GM23338 (cell line): ENCODE measurements at regions not wholly inside any gene's neighbourhood (a gene's known extent, or its start where the extent isn't known, plus 50 kb on each side); places are given as distances from the start of the nearest gene placed in this dataset.

Source experiments
- ATAC-seq: fragments of 200-7000 bp; cut with Tn5 transposase; 3 replicates; pipeline ENCODE4 v1.9.1; 2020
- DNase-seq: peaks from one replicate; pipeline ENCODE4 v3.0.0-alpha.2; 2015; ENCODE audit warnings: low spot score
- H2AFZ ChIP-seq: fragments of 200-600 bp; sonication (generic); 2 replicates; pipeline ENCODE4 v1.8.0; 2016; ENCODE audit warnings: antibody characterized with exemption, mild to moderate bottlenecking, moderate library complexity
- H3F3A ChIP-seq: fragments of 200-600 bp; sonication (generic); replicated peaks from 2 replicates; pipeline ENCODE4 v1.8.0; 2017; ENCODE audit warnings: antibody characterized with exemption, mixed run types, low read depth
- H3K27ac ChIP-seq: fragments of 200-600 bp; sonication (generic); 2 replicates; pipeline ENCODE4 v1.6.1; 2016; ENCODE audit warnings: low read depth
- H3K27me3 ChIP-seq: fragments of 200-600 bp; sonication (generic); 2 replicates; pipeline ENCODE4 v1.8.0; 2016; ENCODE audit warnings: mild to moderate bottlenecking, mixed run types, moderate library complexity; ENCODE audit not compliant: insufficient read depth
- H3K36me3 ChIP-seq: fragments of 200-600 bp; sonication (generic); 2 replicates; pipeline ENCODE4 v1.8.0; 2016; ENCODE audit warnings: mild to moderate bottlenecking; ENCODE audit not compliant: insufficient read depth
- H3K4me1 ChIP-seq: fragments of 200-600 bp; sonication (generic); 2 replicates; pipeline ENCODE4 v1.8.0; 2016; ENCODE audit warnings: mild to moderate bottlenecking, moderate library complexity; ENCODE audit not compliant: insufficient read depth
- H3K4me2 ChIP-seq: fragments of 200-600 bp; sonication (generic); 2 replicates; pipeline ENCODE4 v1.7.1; 2017; ENCODE audit warnings: mixed run types
- H3K4me3 ChIP-seq: fragments of 200-600 bp; sonication (generic); 2 replicates; pipeline ENCODE4 v1.6.1; 2016; ENCODE audit warnings: mixed run types
- H3K79me2 ChIP-seq: fragments of 200-600 bp; sonication (generic); replicated peaks from 2 replicates; pipeline ENCODE4 v1.8.0; 2017; ENCODE audit warnings: mild to moderate bottlenecking; ENCODE audit not compliant: insufficient read depth
- H3K9me2 ChIP-seq: fragments of 200-600 bp; sonication (generic); 2 replicates; pipeline ENCODE4 v1.8.0; 2017; ENCODE audit not compliant: insufficient read depth
- H4K20me1 ChIP-seq: fragments of 200-600 bp; sonication (generic); replicated peaks from 2 replicates; pipeline ENCODE4 v1.8.0; 2017; ENCODE audit warnings: mild to moderate bottlenecking; ENCODE audit not compliant: insufficient read depth
- H3K27ac Mint-ChIP-seq: 2 replicates; pipeline ENCODE4 v1.8.0; 2020; ENCODE audit warnings: inconsistent platforms, mild to moderate bottlenecking, moderate library complexity, mixed read lengths
- H3K27me3 Mint-ChIP-seq: 3 replicates; pipeline ENCODE4 v1.8.0; 2022; ENCODE audit warnings: low read depth, mild to moderate bottlenecking, moderate library complexity, mixed read lengths, inconsistent platforms; ENCODE audit not compliant: insufficient read depth, poor library complexity
- H3K36me3 Mint-ChIP-seq: 3 replicates; pipeline ENCODE4 v1.8.0; 2021; ENCODE audit warnings: low read depth, mild to moderate bottlenecking, inconsistent platforms, moderate library complexity, mixed read lengths
- H3K4me1 Mint-ChIP-seq: 3 replicates; pipeline ENCODE4 v1.8.0; 2020; ENCODE audit warnings: mild to moderate bottlenecking, inconsistent platforms, mixed read lengths
- H3K4me3 Mint-ChIP-seq: 3 replicates; pipeline ENCODE4 v1.8.0; 2021; ENCODE audit warnings: moderate library complexity, mild to moderate bottlenecking, inconsistent platforms, mixed read lengths
- H3K9me3 Mint-ChIP-seq: 3 replicates; pipeline ENCODE4 v1.8.0; 2020; ENCODE audit warnings: moderate library complexity, mild to moderate bottlenecking, inconsistent platforms, mixed read lengths
- CREB1 ChIP-seq: fragments of 250-450 bp; sonication (Bioruptor Pico); IDR thresholded peaks from 2 replicates; pipeline ENCODE4 v1.5.0; 2020; ENCODE audit warnings: low read depth, mild to moderate bottlenecking, moderate library complexity
- EZH2 ChIP-seq: fragments of 200-600 bp; sonication (generic); IDR thresholded peaks from one replicate; pipeline ENCODE4 v1.8.0; 2017; ENCODE audit warnings: antibody characterized with exemption, mild to moderate bottlenecking, low read depth; ENCODE audit not compliant: unreplicated experiment
- EZH2phosphoT487 ChIP-seq: fragments of 200-600 bp; sonication (generic); IDR thresholded peaks from one replicate; pipeline ENCODE4 v1.8.1; 2018; ENCODE audit warnings: antibody characterized with exemption; ENCODE audit not compliant: unreplicated experiment
- JUNB ChIP-seq: IDR thresholded peaks from one replicate; pipeline ENCODE4 v1.6.1; 2016; ENCODE audit warnings: antibody characterized with exemption; ENCODE audit not compliant: unreplicated experiment
- POLR2AphosphoS5 ChIP-seq: IDR thresholded peaks from 2 replicates; pipeline ENCODE4 v1.6.1; 2016; ENCODE audit warnings: antibody characterized with exemption, low read depth
- STAT1 ChIP-seq: IDR thresholded peaks from one replicate; pipeline ENCODE4 v1.6.1; 2016; ENCODE audit warnings: antibody characterized with exemption; ENCODE audit not compliant: unreplicated experiment
- ZNF114 ChIP-seq: fragments of 250-450 bp; sonication (Bioruptor Pico); IDR thresholded peaks from 2 replicates; pipeline ENCODE4 v1.5.0; 2020; ENCODE audit warnings: mild to moderate bottlenecking, moderate library complexity
- ZNF331 ChIP-seq: fragments of 250-450 bp; sonication (Bioruptor Pico); IDR thresholded peaks from 2 replicates; pipeline ENCODE4 v1.5.0; 2020; ENCODE audit warnings: low read depth, mild to moderate bottlenecking, moderate library complexity
- TF ChIP-seq, protein P1 (sequence below), 2 experiments: fragments of 200-600 bp in 1 of 2; sonication (generic) in 1 of 2; conservative IDR thresholded peaks; 2 replicates each; pipeline versions ENCODE4 v1.5.1 to v1.6.1; 2016 to 2017; ENCODE audit warnings: antibody characterized with exemption in 2 of 2, low read depth in 2 of 2, mild to moderate bottlenecking in 2 of 2, moderate library complexity in 1 of 2
- TF ChIP-seq, protein P2 (sequence below): IDR thresholded peaks from one replicate; pipeline ENCODE4 v1.6.1; 2018; ENCODE audit warnings: antibody characterized with exemption; ENCODE audit not compliant: unreplicated experiment
- TF ChIP-seq, protein P3 (sequence below): fragments of 250-450 bp; sonication (Bioruptor Pico); IDR thresholded peaks from 2 replicates; pipeline ENCODE4 v1.5.0; 2020; ENCODE audit warnings: mild to moderate bottlenecking, moderate library complexity
- TF ChIP-seq, protein P4 (sequence below): IDR thresholded peaks from 2 replicates; pipeline ENCODE4 v1.6.1; 2016; ENCODE audit warnings: antibody characterized with exemption

DNA sequence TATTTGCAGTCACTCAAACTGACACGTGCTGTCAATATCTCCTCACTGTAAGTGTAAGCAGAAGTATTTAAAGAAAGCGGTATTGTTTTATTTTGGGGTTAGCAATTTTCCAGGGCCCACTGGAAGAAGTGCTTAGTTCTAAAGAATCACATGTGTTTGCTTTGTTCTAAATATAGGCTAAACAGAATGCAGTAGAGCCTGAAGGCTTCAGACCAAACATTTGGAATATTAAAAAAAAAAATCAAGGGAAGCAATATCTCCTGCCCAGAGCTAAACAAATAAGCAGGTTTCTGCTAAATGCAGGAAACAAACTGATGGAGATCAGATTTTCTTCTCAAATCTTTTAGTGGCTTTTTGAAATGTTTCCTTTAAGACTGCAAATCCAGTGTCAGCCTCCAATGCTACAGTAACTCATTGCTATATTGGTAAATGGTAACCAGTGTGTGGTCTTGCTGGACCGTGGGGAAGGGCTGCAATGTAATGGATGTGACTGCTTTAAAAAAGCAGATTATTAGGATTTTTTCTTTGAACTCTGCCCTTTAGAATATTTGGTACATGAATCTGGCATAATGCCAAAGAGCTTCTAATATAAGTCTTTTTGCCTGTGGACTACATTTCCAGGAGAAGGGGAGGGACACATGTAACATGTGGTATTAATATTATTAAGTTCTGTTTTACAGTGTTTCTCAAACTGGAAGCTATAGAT, 317.1 kb upstream of the FERMT1 start (continued):
- TF ChIP-seq, protein P1, sequence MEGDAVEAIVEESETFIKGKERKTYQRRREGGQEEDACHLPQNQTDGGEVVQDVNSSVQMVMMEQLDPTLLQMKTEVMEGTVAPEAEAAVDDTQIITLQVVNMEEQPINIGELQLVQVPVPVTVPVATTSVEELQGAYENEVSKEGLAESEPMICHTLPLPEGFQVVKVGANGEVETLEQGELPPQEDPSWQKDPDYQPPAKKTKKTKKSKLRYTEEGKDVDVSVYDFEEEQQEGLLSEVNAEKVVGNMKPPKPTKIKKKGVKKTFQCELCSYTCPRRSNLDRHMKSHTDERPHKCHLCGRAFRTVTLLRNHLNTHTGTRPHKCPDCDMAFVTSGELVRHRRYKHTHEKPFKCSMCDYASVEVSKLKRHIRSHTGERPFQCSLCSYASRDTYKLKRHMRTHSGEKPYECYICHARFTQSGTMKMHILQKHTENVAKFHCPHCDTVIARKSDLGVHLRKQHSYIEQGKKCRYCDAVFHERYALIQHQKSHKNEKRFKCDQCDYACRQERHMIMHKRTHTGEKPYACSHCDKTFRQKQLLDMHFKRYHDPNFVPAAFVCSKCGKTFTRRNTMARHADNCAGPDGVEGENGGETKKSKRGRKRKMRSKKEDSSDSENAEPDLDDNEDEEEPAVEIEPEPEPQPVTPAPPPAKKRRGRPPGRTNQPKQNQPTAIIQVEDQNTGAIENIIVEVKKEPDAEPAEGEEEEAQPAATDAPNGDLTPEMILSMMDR (conservative IDR thresholded peaks at IDR 0.05; ENCODE audit: low read depth in 2 of 2) = no peak
- no peak for TF ChIP-seq CREB1 (CRISPR knock-in tag)
- TF ChIP-seq, protein P2, sequence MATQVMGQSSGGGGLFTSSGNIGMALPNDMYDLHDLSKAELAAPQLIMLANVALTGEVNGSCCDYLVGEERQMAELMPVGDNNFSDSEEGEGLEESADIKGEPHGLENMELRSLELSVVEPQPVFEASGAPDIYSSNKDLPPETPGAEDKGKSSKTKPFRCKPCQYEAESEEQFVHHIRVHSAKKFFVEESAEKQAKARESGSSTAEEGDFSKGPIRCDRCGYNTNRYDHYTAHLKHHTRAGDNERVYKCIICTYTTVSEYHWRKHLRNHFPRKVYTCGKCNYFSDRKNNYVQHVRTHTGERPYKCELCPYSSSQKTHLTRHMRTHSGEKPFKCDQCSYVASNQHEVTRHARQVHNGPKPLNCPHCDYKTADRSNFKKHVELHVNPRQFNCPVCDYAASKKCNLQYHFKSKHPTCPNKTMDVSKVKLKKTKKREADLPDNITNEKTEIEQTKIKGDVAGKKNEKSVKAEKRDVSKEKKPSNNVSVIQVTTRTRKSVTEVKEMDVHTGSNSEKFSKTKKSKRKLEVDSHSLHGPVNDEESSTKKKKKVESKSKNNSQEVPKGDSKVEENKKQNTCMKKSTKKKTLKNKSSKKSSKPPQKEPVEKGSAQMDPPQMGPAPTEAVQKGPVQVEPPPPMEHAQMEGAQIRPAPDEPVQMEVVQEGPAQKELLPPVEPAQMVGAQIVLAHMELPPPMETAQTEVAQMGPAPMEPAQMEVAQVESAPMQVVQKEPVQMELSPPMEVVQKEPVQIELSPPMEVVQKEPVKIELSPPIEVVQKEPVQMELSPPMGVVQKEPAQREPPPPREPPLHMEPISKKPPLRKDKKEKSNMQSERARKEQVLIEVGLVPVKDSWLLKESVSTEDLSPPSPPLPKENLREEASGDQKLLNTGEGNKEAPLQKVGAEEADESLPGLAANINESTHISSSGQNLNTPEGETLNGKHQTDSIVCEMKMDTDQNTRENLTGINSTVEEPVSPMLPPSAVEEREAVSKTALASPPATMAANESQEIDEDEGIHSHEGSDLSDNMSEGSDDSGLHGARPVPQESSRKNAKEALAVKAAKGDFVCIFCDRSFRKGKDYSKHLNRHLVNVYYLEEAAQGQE = no peak
- TF ChIP-seq ZNF331 (CRISPR knock-in tag) = no peak
- TF ChIP-seq EZH2phosphoT487 = no peak
- no peak for TF ChIP-seq POLR2AphosphoS5

DNA sequence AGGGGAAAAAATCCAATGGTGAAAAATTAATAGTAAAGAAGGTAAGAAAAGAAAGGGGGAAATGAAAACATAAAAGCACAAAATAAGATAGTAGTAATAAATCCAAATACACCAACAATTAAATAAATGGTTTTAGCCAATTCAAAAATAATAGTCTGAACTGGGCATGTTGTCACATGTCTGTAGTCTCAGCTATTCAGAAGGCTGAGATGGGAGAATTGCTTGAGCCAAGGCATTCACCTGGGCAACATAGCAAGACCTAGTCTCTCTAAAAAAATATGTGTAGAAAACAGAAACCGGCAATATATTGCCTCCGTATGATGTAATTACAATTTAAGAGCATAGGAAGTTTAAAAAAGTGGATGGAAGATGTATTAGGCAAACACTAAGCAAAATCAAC, 311.3 kb upstream of the FERMT1 start:
- H3K4me1 ChIP-seq = no peaks in the 10 kb centered on the region
- H3K4me3 ChIP-seq = no peak overlapping the region
- no peak overlapping the region for H2AFZ ChIP-seq
- H3K9me3 Mint-ChIP-seq = no peaks in the 10 kb centered on the region
- H3K4me3 Mint-ChIP-seq = no peak overlapping the region
- no peaks in the 10 kb centered on the region for H4K20me1 ChIP-seq
- no peaks in the 10 kb centered on the region for H3K4me1 Mint-ChIP-seq
- no peak for DNase-seq
- no peak overlapping the region for H3K4me2 ChIP-seq
- no peak overlapping the region for H3K27ac ChIP-seq
- ATAC-seq = no peak
- no peaks in the 10 kb centered on the region for H3K79me2 ChIP-seq
- no peak overlapping the region for H3K27ac Mint-ChIP-seq
- no peaks in the 10 kb centered on the region for H3K27me3 ChIP-seq
- H3K36me3 Mint-ChIP-seq = no peaks in the 10 kb centered on the region
- H3K27me3 Mint-ChIP-seq = no peaks in the 10 kb centered on the region
- H3K9me2 ChIP-seq = no peaks in the 10 kb centered on the region
- no peaks in the 10 kb centered on the region for H3K36me3 ChIP-seq
- H3F3A ChIP-seq = no peaks in the 10 kb centered on the region
- TF ChIP-seq, protein P3, sequence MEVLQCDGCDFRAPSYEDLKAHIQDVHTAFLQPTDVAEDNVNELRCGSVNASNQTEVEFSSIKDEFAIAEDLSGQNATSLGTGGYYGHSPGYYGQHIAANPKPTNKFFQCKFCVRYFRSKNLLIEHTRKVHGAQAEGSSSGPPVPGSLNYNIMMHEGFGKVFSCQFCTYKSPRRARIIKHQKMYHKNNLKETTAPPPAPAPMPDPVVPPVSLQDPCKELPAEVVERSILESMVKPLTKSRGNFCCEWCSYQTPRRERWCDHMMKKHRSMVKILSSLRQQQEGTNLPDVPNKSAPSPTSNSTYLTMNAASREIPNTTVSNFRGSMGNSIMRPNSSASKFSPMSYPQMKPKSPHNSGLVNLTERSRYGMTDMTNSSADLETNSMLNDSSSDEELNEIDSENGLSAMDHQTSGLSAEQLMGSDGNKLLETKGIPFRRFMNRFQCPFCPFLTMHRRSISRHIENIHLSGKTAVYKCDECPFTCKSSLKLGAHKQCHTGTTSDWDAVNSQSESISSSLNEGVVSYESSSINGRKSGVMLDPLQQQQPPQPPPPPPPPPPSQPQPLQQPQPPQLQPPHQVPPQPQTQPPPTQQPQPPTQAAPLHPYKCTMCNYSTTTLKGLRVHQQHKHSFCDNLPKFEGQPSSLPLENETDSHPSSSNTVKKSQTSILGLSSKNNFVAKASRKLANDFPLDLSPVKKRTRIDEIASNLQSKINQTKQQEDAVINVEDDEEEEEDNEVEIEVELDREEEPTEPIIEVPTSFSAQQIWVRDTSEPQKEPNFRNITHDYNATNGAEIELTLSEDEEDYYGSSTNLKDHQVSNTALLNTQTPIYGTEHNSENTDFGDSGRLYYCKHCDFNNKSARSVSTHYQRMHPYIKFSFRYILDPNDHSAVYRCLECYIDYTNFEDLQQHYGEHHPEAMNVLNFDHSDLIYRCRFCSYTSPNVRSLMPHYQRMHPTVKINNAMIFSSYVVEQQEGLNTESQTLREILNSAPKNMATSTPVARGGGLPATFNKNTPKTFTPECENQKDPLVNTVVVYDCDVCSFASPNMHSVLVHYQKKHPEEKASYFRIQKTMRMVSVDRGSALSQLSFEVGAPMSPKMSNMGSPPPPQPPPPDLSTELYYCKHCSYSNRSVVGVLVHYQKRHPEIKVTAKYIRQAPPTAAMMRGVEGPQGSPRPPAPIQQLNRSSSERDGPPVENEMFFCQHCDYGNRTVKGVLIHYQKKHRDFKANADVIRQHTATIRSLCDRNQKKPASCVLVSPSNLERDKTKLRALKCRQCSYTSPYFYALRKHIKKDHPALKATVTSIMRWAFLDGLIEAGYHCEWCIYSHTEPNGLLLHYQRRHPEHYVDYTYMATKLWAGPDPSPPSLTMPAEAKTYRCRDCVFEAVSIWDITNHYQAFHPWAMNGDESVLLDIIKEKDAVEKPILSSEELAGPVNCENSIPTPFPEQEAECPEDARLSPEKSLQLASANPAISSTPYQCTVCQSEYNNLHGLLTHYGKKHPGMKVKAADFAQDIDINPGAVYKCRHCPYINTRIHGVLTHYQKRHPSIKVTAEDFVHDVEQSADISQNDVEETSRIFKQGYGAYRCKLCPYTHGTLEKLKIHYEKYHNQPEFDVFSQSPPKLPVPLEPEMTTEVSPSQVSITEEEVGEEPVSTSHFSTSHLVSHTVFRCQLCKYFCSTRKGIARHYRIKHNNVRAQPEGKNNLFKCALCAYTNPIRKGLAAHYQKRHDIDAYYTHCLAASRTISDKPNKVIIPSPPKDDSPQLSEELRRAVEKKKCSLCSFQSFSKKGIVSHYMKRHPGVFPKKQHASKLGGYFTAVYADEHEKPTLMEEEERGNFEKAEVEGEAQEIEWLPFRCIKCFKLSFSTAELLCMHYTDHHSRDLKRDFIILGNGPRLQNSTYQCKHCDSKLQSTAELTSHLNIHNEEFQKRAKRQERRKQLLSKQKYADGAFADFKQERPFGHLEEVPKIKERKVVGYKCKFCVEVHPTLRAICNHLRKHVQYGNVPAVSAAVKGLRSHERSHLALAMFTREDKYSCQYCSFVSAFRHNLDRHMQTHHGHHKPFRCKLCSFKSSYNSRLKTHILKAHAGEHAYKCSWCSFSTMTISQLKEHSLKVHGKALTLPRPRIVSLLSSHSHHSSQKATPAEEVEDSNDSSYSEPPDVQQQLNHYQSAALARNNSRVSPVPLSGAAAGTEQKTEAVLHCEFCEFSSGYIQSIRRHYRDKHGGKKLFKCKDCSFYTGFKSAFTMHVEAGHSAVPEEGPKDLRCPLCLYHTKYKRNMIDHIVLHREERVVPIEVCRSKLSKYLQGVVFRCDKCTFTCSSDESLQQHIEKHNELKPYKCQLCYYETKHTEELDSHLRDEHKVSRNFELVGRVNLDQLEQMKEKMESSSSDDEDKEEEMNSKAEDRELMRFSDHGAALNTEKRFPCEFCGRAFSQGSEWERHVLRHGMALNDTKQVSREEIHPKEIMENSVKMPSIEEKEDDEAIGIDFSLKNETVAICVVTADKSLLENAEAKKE (CRISPR knock-in tag) = no peak
- TF ChIP-seq STAT1 (no peak), ZNF331 (CRISPR knock-in tag) (no peak), JUNB (no peak), ZNF114 (no peak), POLR2AphosphoS5 (no peak), EZH2 (no peak)
- TF ChIP-seq, protein P4, sequence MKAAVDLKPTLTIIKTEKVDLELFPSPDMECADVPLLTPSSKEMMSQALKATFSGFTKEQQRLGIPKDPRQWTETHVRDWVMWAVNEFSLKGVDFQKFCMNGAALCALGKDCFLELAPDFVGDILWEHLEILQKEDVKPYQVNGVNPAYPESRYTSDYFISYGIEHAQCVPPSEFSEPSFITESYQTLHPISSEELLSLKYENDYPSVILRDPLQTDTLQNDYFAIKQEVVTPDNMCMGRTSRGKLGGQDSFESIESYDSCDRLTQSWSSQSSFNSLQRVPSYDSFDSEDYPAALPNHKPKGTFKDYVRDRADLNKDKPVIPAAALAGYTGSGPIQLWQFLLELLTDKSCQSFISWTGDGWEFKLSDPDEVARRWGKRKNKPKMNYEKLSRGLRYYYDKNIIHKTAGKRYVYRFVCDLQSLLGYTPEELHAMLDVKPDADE = no peak
